GM18520 (cell line): ENCODE measurements at regions not wholly inside any gene's neighbourhood (a gene's known extent, or its start where the extent isn't known, plus 50 kb on each side); places are given as distances from the start of the nearest gene placed in this dataset.
"Not testable (repeated sequence)": the region's sequence is repeated elsewhere in the genome, so short reads cannot be mapped to it uniquely, and the experiment has no call there.

Source experiments
- ATAC-seq: cut with Tn5 transposase; IDR thresholded peaks from one replicate; pipeline ENCODE4 v1.9.1; 2021; ENCODE audit not compliant: unreplicated experiment

DNA sequence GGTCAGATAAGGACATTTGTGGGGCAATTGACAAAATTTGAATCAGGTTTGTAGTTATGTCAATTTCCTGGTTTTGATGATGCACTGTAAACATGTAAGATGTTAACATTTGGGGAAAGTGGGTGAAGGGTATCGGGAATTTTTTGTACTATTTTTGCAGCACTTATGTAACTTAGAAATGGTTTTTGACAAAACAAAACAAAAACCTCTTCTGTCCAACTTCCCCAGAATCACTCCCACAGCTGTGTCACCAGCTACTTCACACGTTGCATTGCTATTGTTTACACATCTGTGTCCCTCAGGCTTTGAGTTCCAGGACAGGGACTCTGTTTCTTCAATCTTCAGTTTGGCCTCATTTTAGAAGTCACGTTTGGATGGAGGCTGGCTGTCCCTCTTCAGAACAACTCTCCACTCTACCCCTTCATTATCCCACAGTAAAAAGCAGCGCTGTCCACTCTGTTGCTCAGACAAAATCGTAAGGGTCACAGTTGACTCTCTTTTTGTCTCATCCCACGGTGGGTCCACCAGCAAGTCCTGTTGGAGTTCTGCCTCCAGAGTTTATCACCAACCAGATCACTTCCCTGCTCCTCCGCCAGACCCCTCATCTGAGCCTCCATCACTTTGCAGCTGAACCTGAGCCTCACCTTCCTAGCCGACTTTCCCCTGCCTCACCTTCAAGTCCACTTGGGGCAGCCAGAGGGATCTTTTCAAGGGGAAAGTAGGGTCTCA lies 63.2 kb downstream of the NENF start:
- ATAC-seq: no peak

DNA sequence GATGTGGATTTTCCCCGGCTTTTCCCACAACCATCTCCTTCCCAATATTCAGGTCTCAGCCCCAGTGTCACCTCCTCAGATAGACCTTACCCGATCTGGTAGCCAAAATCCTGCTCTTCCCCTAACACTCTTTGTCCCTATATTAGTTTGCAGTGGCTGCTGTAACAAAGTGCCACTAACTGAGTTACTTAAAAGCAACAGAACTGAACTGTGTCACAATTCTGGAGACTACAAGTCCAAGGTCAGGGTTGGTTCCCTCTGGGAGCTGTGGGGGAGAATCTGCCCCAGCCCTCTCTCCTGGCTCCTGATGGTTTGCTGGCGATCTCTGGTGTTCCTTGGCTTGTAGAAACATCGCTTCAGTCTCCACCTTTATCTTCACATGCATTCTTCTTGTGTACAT lies 64.0 kb downstream of the NENF start:
- ATAC-seq: no peak

DNA sequence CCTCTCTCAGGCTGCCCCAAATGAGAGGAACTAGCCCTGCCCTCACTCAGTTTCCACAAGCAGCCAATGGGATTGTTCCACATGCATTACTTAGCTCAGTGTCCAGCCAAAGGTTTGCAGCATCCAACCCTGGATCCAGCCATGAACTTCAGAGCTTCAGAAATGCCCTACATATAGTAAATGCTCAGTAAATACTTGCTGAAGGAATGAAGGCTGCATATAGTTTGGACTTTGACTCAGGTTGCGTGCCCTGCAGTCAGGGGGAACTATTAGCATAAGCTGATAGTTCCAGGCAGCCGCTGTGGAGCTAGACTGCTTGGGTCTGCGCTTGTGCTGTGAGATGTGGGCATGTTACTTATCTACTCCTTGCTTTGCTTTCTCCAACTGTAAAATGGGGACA lies 64.8 kb downstream of the NENF start:
- ATAC-seq: no peak

DNA sequence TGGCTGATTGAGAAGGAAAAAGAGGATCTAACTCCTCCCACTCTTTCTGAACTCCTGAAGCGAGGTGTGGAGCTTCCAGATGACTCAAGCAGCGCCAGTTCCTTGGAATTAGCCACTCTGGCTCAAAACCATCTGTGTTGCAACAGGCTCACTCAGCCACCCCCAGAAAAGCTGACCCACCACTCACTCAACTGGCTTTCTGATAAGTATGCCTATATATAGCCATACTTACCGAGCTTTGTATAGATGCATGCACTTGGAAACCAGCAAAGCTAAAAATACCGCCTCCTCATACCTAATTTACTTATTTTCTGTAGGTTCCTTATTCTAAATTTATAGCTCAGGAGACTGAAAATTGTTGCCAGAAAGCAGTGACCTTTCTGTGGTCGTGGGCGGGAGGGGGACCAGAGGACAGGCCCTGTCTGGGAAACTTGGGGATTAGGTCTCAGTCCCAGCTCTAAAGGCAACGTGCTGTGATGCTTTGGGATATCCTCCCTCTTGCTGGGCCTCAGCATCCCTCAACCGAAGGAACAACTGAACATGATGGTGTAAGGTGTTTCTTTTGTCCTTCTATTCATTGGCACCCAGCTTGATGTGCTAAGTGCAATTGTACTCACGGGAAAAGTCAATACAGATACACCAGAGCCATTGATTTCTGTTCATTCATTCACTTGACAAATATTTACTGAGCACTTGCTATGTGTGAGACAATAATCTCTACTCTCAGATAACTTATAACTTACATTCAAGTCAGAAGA lies 65.7 kb downstream of the NENF start:
- ATAC-seq: no peak

DNA sequence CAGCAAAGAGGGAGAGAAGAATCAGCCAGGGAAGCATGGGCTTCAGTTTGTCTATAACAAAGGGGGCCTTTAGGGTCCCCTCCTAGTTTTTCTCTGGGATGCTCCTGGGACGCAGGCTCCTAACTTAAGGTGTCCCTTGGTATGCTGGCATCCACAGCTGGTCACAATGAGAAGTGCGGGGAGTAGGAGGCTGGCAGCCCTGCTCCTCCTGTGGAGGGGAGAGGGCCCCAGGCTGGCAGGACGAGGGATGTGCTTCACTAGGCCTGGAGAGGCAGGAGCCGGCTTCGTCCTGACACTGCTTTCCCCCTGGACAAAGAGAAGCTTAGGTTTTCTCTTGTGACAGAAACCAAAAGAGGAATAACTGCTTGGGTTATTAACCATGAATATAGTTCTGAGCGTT lies 67.6 kb downstream of the NENF start:
- ATAC-seq: no peak

DNA sequence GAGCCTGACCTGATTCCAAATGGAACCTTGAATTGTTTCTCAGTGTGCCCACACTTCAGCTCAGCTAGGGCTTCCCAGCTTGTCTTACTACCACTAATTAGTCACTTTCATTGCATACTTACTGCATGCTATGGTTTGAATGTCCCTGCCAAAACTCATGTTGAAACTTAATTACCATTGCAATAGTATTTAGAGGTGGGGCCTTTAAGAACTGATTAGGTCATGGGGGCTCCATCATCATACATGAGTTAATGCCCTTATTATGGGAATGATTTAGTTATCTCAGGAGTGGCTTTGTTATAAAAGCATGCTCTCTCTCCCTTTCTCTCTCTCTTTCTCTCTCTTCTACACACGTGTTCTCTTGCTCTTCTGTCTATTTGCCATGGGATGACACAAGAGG lies 68.3 kb downstream of the NENF start:
- ATAC-seq: no peak

DNA sequence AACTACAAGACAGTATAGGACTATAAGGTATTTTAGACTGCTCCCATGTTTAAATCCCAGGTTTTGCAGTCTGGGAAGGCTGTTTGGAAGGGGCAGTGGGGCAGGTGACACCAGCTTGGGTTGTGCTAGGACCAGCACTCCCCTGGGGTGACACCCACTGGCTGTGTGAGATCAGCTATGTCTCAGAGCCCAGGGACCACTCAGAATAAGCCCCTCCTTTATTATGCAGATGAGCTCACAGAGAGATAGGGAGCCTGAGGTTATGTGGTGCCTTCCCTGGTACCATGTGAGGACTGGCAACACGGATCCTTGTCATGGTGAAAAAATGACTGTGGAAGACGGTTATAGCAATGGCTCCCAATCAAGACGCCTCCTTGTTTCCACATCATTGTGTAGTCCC lies 71.0 kb downstream of the NENF start:
- no peak for ATAC-seq

DNA sequence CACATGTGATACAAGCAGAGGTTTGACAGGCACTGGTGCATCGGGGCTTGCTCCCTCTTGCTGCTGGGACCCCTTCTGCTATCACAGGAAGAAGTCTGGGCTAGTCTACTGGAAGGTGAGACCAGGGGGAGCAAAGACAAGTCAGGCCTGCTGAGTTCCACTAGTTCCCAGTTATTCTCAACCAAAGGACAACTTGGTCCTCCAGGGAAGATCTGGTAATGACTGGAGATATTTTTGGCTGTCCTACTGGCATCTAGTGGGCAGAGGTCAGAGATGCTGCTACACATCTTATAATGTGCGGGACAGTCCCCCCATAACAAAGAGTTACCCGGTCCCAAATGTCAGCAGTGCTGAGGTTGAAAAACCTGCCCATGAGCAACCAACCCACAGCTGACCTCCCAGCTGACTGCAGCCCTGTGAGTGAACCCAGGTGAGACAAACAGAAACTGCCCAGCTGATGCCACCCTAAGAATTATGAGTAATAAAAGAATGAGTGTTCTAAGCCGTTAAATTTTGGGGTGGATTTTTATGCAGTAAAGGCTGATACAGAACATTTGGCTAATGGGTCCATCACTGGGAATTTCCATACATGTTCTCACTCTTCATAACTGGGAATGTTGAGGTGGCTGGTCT lies 71.6 kb downstream of the NENF start:
- peak; percentile 52 for ATAC-seq

DNA sequence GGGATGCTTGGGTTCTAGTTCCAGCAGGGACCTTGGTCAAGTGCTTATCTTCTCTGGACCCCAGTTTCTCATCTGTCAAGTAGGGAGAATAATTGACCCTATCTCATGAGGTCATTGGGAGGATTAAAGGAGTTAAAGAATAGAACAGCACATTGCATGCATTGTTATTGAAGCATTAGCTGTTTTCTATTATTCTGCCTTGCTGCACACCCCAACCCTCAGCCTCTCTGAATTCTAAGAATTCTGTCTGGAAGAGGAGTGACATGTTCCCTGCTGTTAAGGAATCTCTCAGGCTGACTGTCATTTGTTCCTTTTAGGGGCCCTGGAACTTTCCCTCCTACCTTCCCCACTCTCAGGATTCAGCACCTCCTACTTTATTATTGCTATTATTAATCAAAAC lies 73.9 kb downstream of the NENF start:
- ATAC-seq: no peak

DNA sequence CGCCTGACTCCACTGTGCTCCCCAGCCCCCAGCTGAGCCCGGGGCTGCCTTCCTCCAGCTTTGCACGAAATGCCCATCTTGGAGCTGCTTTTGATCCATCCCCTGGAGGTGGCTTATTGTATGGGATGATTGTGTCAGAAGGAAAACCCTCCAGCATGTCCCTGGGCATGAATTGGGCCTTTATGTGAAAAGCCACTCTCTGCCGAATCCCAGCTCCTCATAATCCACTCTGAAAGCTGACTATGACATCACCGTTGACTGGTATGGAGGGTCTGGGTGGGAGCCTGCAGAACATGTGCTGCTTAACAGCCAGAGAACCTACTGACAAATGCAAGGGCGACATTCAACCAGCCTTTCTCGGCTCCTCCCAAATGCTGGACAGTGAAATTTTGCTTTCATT lies 74.6 kb downstream of the NENF start:
- ATAC-seq: no peak

DNA sequence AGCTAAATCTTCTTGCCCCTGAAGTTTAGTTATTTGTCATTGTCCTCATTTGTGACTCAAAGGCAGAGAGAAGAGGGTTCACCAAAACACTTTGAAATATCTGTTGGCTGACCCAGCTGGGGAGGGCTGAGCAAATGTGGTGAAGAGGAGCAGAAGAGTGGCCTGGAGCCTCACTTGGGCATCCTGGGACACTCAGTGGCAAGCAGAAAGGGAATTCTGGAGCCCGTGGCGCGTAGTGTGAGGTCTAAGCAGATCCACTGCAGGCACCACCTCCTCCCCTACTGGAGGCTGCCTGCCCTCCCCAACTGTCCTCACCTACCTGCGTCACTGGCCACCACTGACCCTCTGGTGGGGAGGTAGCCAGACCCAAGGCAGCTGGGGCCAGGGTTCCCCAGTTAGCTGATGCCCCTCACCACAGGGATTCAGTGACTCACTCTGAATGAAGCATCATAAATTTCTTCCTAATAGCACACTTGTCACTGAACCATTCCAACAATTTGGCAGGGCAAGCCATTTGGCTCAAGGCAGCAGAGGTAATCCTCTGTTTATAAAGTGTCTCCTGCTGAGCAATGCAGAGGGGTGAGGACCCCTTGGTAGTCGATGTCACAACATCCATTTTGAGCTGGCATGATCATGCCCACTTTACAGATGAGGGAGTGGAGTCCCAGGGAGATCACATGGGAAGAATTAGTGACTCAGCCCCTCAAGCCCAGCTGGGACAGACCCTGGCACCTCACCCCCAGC lies 80.3 kb downstream of the NENF start:
- ATAC-seq: no peak

DNA sequence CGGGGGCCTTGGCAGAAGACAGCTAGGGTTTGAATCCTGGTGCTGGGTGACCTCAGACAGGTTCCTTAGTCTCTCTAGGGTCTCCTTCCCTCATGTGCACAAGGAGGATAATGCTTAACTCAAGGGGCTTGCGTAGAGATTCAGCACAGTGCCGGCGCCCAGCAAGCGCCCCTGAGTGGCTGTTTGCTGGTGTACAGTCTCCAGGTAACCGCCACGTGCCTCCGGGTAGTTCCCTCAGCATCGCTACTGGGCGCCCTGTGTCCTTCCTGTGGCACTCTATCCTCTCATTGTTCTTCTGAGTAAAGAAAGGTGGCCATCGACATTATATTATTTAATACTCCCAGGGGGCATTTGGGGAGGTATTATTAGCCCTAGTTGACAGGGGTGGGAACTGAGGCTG lies 80.9 kb downstream of the NENF start:
- ATAC-seq: no peak

DNA sequence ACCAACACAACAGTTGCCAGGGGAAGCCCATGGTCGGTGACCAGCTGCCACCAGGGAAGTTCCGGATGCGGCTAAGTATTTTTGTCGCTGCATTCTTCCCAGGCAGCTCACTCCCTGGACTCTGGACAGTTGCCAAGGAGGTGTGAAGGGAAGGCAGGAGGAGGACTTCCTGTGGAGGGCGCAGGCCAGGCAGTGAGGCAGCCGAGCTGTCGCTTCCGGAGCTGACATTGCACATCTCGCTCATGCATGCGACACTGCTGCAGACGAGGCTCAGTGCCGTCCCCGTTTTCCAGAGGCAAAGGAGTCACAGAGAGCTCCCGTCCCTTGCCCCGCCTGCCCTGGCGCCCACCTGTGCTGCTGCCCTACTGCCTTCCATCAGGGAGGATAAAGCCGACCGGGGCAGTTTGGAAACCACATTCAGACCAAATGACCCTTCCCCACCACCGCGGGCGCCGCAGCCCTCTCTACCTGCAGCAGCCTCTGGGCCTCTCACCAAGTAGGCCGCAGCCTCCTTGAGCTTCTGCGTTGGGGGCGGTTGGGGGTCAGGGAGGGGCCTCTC lies 81.4 kb downstream of the NENF start:
- no peak for ATAC-seq

DNA sequence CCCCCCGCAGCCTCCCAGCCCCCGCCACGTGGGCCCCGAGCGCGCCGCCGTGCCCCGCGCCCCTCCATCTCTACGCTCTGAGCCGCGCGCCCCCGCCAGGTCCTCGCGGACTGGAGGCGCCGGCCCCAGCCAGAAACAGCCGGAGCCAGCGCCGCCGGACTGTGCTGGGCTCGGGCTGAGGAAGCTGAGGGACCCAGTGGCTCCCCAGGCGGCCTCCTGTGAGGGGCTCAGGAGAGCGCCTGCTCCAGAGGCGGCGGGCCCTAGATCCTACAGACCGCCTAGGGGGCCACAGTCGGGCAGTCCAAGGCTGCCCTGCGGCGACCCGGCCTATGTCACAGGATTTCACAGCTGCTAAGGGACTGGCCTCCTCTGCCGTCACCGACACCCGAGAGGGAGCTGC lies 82.1 kb downstream of the NENF start:
- no peak for ATAC-seq

DNA sequence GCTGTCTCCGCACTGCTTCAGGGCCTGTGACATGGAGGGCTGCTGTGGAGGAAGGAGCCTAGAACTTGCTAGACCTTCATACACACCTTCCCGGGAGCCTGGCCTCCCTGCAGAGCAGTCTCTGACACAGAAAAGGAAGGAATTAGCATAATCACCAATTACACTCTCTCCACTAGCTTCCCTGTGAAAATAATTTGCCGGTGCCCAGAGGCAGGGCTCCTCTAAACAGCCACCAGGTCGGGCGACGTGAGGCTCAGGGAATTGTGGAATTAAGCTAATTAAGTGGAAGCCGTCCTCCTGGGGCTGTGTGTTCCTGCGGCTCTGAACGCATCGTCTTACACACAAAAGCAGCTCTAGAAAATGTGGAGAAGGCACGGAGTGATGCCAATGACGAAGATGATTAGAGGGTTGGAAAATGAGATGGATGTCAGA lies 82.6 kb downstream of the NENF start:
- ATAC-seq: no peak

DNA sequence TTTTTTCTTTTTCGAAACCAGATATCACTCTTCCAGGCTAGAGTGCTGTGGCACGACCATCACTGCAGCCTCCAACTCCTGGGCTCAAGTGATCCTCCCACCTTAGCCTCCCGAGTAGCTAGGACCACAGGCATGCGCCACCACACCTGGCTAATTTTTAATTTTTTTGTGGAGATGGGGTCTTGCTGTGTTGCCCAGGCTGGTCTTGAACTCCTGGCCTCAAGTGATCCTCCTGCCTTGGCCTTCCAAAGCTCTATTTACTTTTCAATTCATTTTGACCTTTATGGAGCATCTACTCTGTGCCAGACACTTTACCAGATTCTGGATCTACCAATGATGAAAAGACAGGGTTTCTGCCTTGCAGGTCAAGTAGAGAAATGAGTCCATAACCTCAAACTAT lies 83.3 kb downstream of the NENF start:
- not testable (repeated sequence) for ATAC-seq

DNA sequence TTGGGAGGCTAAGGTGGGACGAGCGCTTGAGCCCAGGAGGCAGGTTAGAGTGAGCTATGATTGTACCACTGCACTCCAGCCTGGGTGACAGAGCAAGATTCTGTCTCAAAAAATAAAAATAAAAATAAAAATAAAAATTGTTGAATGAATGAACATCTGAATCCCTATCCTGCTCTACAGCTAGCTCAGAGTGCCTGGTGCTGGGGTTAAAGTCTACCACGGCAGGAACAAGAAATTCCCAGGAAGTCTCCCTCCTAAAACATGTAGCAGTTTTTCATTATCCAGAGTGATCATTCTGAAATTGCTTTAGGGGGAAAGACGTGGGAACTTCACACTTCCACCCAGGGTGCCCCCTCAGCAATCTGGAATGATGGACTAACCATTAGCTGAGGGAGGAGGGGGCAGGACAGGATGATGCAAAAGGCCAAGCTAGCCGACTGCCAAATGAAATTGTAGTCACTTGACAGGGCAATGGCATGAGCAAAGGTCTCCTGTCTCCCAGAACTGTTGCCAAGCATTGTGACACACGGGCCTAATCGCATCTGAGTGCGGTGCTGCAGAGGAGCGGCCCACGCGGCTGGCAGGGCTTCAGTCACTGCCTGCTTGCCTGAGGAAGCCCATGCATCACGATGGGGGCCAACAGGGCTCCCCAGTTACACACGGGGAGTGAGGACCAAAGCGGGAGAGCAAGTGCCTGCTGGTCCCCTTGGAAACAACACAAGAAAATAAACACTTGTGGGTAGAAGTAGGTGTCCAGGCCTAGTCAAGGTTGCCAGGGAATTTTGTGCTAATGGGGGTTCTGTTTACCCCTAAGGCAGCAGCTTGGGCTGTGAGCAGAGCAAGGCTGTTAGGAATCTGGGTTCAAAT lies 85.7 kb downstream of the NENF start:
- no peak for ATAC-seq

DNA sequence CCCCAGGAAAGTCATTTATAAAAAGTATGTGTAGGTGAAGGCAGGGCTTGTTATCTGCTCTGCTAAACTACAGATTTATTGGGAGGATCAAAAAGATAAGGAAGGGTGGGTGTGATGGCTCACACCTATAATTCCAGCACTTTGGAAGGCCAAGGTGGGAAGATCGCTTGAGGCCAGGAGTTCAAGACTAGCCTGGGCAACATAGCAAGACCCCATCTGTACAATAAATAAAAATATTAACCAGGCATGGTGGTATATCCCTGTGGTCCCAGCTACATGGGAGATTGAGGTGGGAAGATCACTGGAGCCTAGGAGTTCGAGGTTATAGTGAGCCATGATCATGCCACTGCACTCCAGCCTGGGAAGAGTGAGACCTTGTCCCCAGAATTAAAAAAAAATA lies 86.4 kb downstream of the NENF start:
- no peak for ATAC-seq

DNA sequence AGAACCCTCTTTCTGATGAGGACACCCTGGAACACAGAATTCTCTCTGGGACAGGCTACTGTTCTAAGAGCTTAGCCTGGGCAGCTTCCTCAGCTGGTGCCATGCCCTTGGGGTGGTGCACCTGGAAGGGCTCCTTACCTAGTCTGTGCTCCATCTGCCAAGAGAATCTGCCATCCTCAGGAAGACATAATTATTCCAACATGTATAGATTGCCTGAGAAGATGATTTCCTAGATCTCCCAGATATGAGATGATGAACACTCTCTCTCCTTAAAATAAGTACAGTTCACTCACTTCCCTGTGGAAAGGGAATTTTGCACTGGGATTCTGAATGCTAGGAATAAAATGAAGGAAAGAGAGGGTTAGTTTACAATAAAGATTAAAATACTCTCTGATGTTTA lies 87.6 kb downstream of the NENF start:
- no peak for ATAC-seq

DNA sequence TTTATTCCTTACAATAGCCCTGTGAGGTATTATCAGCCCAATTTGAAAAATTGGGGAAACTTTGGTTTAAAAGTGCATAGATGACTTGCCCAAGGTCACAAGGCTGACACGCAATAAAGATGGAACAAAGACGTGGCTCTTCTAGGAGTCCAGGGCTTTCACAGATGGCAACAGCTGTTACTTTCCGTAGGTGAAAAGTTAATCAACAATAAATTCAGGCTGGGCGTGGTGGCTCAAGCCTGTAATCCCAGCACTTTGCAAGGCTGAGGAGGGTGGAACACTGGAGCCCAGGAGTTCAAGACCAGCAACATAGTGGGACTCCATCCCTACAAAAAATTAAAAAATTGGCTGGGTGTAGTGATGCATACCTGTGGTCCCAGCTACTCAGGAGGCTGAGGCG lies 87.8 kb upstream of the ATF3 start:
- ATAC-seq: no peak
